ENCODE measurements at regions not wholly inside any gene's neighbourhood (a gene's known extent, or its start where the extent isn't known, plus 50 kb on each side); places are given as distances from the start of the nearest gene placed in this dataset.
"Not testable (repeated sequence)": the region's sequence is repeated elsewhere in the genome, so short reads cannot be mapped to it uniquely, and the experiment has no call there.

- TF ChIP-seq CTCF (IDR thresholded peaks at IDR 0.05; ENCODE audit: low read depth, low read length, missing control alignments): no peak
- in situ Hi-C loops (cut with HindIII; ENCODE audit: low sequenced_read_pairs): no loop called here
- DNase-seq (ENCODE audit: low read depth): no peak
- H3K4me3 ChIP-seq (ENCODE audit: low read depth, low read length): no peak overlapping the region
Observed at GRCh38 chr17:63019138-63019873, 53.3 kb downstream of the TANC2 start.

GRCh38 chr17:63022567-63022966 is 56.5 kb downstream of the TANC2 start:
- no peak for TF ChIP-seq CTCF (IDR thresholded peaks at IDR 0.05; ENCODE audit: low read depth, low read length, missing control alignments)
- no peak for DNase-seq (ENCODE audit: low read depth)
- in situ Hi-C loops (cut with HindIII; ENCODE audit: low sequenced_read_pairs): no loop called here
- no peak overlapping the region for H3K4me3 ChIP-seq (ENCODE audit: low read depth, low read length)

DNA sequence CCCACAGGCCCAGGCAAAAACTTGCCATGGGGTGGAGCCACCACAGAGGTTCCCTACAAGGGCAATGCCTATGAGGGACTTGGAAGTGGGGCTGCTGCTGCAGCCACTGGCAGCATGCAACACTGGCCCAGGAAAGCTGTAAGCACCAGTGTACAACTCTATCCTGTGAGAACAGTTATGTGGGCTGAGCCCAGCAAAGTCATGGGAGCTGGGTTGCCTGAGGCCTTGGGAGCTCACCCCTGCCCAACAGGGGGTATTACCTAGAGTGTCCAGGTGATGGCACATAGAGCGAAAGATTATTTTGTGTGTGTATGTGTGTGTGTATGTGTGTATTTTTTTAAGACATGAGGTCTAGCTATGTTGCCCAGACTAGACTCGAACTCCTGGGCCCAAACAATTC is 57.0 kb downstream of the TANC2 start:
- in situ Hi-C loops (cut with HindIII; ENCODE audit: low sequenced_read_pairs): no loop called here
- no peak for DNase-seq (ENCODE audit: low read depth)
- TF ChIP-seq CTCF (IDR thresholded peaks at IDR 0.05; ENCODE audit: low read depth, low read length, missing control alignments): no peak
- no peak overlapping the region for H3K4me3 ChIP-seq (ENCODE audit: low read depth, low read length)

GRCh38 chr17:63024201-63024600 is 58.2 kb downstream of the TANC2 start:
- H3K4me3 ChIP-seq (ENCODE audit: low read depth, low read length): no peak overlapping the region
- in situ Hi-C loops (cut with HindIII; ENCODE audit: low sequenced_read_pairs): no loop called here
- no peak for DNase-seq (ENCODE audit: low read depth)
- TF ChIP-seq CTCF (IDR thresholded peaks at IDR 0.05; ENCODE audit: low read depth, low read length, missing control alignments): no peak

DNA sequence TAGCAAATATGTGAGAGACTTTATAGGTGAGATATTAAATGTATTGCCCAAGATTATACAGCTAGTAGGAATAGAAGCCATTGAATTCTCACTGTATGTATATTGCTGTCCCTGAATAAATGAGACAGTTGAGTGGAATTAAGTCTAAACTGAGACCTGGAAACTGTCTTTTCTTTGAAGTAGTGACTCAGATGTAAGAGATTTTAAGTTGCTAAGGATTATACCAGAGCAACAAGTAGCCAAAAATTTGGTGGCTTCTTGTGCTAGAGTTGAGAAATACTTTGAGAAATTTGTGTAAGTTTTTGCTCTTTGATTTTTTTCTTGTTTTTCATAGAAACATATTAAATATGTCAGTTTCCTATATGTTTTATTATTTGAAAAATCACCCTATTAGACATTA is 58.7 kb downstream of the TANC2 start:
- H3K4me3 ChIP-seq (ENCODE audit: low read depth, low read length): no peak overlapping the region
- in situ Hi-C loops (cut with HindIII; ENCODE audit: low sequenced_read_pairs): no loop called here
- DNase-seq (ENCODE audit: low read depth): peak; percentile 19
- TF ChIP-seq CTCF (IDR thresholded peaks at IDR 0.05; ENCODE audit: low read depth, low read length, missing control alignments): no peak

- H3K4me3 ChIP-seq (ENCODE audit: low read depth, low read length); in situ Hi-C loops (cut with HindIII; ENCODE audit: low sequenced_read_pairs); DNase-seq (ENCODE audit: low read depth): not testable (repeated sequence)
Observed at GRCh38 chr17:63025637-63026036, 59.6 kb downstream of the TANC2 start.

- in situ Hi-C loops (cut with HindIII; ENCODE audit: low sequenced_read_pairs): no loop called here
- no peak for DNase-seq (ENCODE audit: low read depth)
- no peak for TF ChIP-seq CTCF (IDR thresholded peaks at IDR 0.05; ENCODE audit: low read depth, low read length, missing control alignments)
- H3K4me3 ChIP-seq (ENCODE audit: low read depth, low read length): no peak overlapping the region
Observed at GRCh38 chr17:63029541-63029940, 63.5 kb downstream of the TANC2 start.
